HEK293 (cell line): ENCODE measurements at regions not wholly inside any gene's neighbourhood (a gene's known extent, or its start where the extent isn't known, plus 50 kb on each side); places are given as distances from the start of the nearest gene placed in this dataset.
"Not testable (repeated sequence)": the region's sequence is repeated elsewhere in the genome, so short reads cannot be mapped to it uniquely, and the experiment has no call there.

Experiments used
- CTCF ChIA-PET: fragments of 350-600 bp; formaldehyde crosslinking; extraction: SDS; loops from one replicate; lab custom pipeline; 2021; ENCODE audit warnings: antibody characterized with exemption; lab: Yijun Ruan, JAX
- POLR2A ChIA-PET: fragments of 300-600 bp; formaldehyde crosslinking; extraction: SDS; loops from one replicate; lab custom pipeline; 2020; ENCODE audit warnings: antibody characterized with exemption, inconsistent platforms; lab: Yijun Ruan, JAX
- H3K27ac ChIP-seq: fragments of 200-500 bp; sonication (Bioruptor generic); 2 replicates; pipeline ENCODE4 v1.5.1; 2014; ENCODE audit warnings: low read depth, low read length, control low read depth, inconsistent platforms; ENCODE audit errors: extremely low read depth
- H3K36me3 ChIP-seq, 2 experiments: fragments of 200-500 bp in 1 of 2; sonication (Bioruptor generic) in 1 of 2; 1 replicate in 1 of 2; 2 replicates in 1 of 2; pipeline ENCODE4 v1.5.1; 2014 to 2017; ENCODE audit warnings: inconsistent platforms in 2 of 2, low read length in 2 of 2; ENCODE audit not compliant: control insufficient read depth in 2 of 2, insufficient read depth in 1 of 2
- H3K4me1 ChIP-seq: fragments of 200-500 bp; sonication (Bioruptor generic); 2 replicates; pipeline ENCODE4 v1.5.1; 2014; ENCODE audit warnings: mild to moderate bottlenecking, low read length, inconsistent platforms; ENCODE audit not compliant: control insufficient read depth, insufficient read depth
- H3K4me3 ChIP-seq: 2 replicates; pipeline ENCODE4 v1.5.1; 2011; ENCODE audit warnings: low read depth, mild to moderate bottlenecking, control low read depth, low read length, moderate library complexity
- H3K9me3 ChIP-seq: fragments of 200-500 bp; sonication (Bioruptor generic); 2 replicates; pipeline ENCODE4 v1.5.1; 2014; ENCODE audit warnings: low read depth, low read length, inconsistent platforms; ENCODE audit not compliant: control insufficient read depth, insufficient read depth
- ATF2 ChIP-seq: fragments of 450-650 bp; formaldehyde crosslinking; IDR thresholded peaks from 2 replicates; pipeline ENCODE4 v1.5.1; 2016; ENCODE audit warnings: missing biosample characterization, missing genetic modification characterization, low read depth
- BCL11B ChIP-seq: fragments of 450-650 bp; formaldehyde crosslinking; IDR thresholded peaks from 2 replicates; pipeline ENCODE4 v1.5.1; 2016; ENCODE audit warnings: low read depth, missing biosample characterization, missing genetic modification characterization
- ZBTB21 ChIP-seq: fragments of 450-650 bp; formaldehyde crosslinking; IDR thresholded peaks from 2 replicates; pipeline ENCODE4 v1.5.1; 2017; ENCODE audit warnings: missing biosample characterization, missing genetic modification characterization
- ZNF114 ChIP-seq: fragments of 450-650 bp; formaldehyde crosslinking; IDR thresholded peaks from 2 replicates; pipeline ENCODE4 v1.5.0; 2017; ENCODE audit warnings: missing biosample characterization, missing genetic modification characterization
- ZNF133 ChIP-seq: fragments of 450-650 bp; formaldehyde crosslinking; IDR thresholded peaks from 2 replicates; pipeline ENCODE4 v1.5.1; 2016; ENCODE audit warnings: missing biosample characterization, missing genetic modification characterization
- ZNF146 ChIP-seq: fragments of 450-650 bp; formaldehyde crosslinking; IDR thresholded peaks from 2 replicates; pipeline ENCODE4 v1.5.1; 2016; ENCODE audit warnings: missing biosample characterization, missing genetic modification characterization
- ZNF16 ChIP-seq: fragments of 450-650 bp; formaldehyde crosslinking; IDR thresholded peaks from 2 replicates; pipeline ENCODE4 v1.5.1; 2016; ENCODE audit warnings: low read depth, missing biosample characterization, missing genetic modification characterization
- ZNF174 ChIP-seq: fragments of 450-650 bp; formaldehyde crosslinking; IDR thresholded peaks from 2 replicates; pipeline ENCODE4 v1.5.0; 2017; ENCODE audit warnings: missing biosample characterization, mild to moderate bottlenecking, missing genetic modification characterization
- ZNF184 ChIP-seq: fragments of 450-650 bp; IDR thresholded peaks from 2 replicates; pipeline ENCODE4 v1.5.1; 2018; ENCODE audit warnings: missing biosample characterization, mild to moderate bottlenecking, missing genetic modification characterization
- ZNF26 ChIP-seq: fragments of 450-650 bp; formaldehyde crosslinking; IDR thresholded peaks from 2 replicates; pipeline ENCODE4 v1.5.1; 2016; ENCODE audit warnings: missing biosample characterization, missing genetic modification characterization
- ZNF280C ChIP-seq: fragments of 450-650 bp; formaldehyde crosslinking; IDR thresholded peaks from 2 replicates; pipeline ENCODE4 v1.5.1; 2016; ENCODE audit warnings: missing biosample characterization, missing genetic modification characterization
- ZNF341 ChIP-seq: fragments of 450-650 bp; formaldehyde crosslinking; IDR thresholded peaks from 2 replicates; pipeline ENCODE4; 2016; ENCODE audit warnings: low read depth, missing biosample characterization, missing genetic modification characterization
- ZNF394 ChIP-seq: fragments of 450-650 bp; formaldehyde crosslinking; IDR thresholded peaks from 2 replicates; pipeline ENCODE4 v1.5.1; 2016; ENCODE audit warnings: missing biosample characterization, missing genetic modification characterization, mild to moderate bottlenecking, moderate library complexity, borderline replicate concordance
- ZNF433 ChIP-seq: fragments of 450-650 bp; formaldehyde crosslinking; IDR thresholded peaks from 2 replicates; pipeline ENCODE4 v1.5.1; 2016; ENCODE audit warnings: missing biosample characterization, missing genetic modification characterization, low read depth
- ZNF513 ChIP-seq: fragments of 450-650 bp; IDR thresholded peaks from 2 replicates; pipeline ENCODE4 v1.5.1; 2018; ENCODE audit warnings: missing biosample characterization, missing genetic modification characterization
- ZNF518A ChIP-seq: fragments of 450-650 bp; formaldehyde crosslinking; conservative IDR thresholded peaks from 2 replicates; pipeline ENCODE4 v1.5.1; 2016; ENCODE audit warnings: low read depth, missing biosample characterization, missing genetic modification characterization
- ZNF544 ChIP-seq: fragments of 450-650 bp; formaldehyde crosslinking; IDR thresholded peaks from 2 replicates; pipeline ENCODE4 v1.5.0; 2017; ENCODE audit warnings: missing biosample characterization, missing genetic modification characterization
- ZNF843 ChIP-seq: fragments of 450-650 bp; formaldehyde crosslinking; IDR thresholded peaks from 2 replicates; pipeline ENCODE4 v1.5.1; 2016; ENCODE audit warnings: missing biosample characterization, missing genetic modification characterization

- no peak for TF ChIP-seq ZNF133
- TF ChIP-seq ZNF146 (tag by site-specific recombination), result no peak
- TF ChIP-seq ZNF26 (tag by site-specific recombination), result no peak
- TF ChIP-seq, all 188 proteins: peak for 0
Measured at GRCh38 chr6:153340568-153340967, 209.5 kb upstream of the RGS17 start (continued).

- H3K4me3 ChIP-seq, result no peak overlapping the region
- TF ChIP-seq ZNF146 (tag by site-specific recombination) (no peak), ZNF394 (no peak), ZNF843 (tag by site-specific recombination) (no peak), BCL11B (tag by site-specific recombination) (no peak), ZNF280C (tag by site-specific recombination) (no peak)
- TF ChIP-seq, all 188 proteins: peak for 0
- H3K4me1 ChIP-seq, result no peaks in the 10 kb centered on the region
- no peaks in the 10 kb centered on the region for H3K36me3 ChIP-seq
- no peak overlapping the region for H3K27ac ChIP-seq
- ChIA-PET CTCF (no interaction called here), POLR2A (no interaction called here)
- no peaks in the 10 kb centered on the region for H3K9me3 ChIP-seq
Measured at GRCh38 chr6:153334121-153334520, 203.0 kb upstream of the RGS17 start.

- CTCF ChIA-PET, H3K9me3 ChIP-seq, POLR2A ChIA-PET, H3K36me3 ChIP-seq, H3K4me1 ChIP-seq, H3K4me3 ChIP-seq, H3K27ac ChIP-seq: not testable (repeated sequence)
Measured at GRCh38 chr6:153331221-153331620, 200.1 kb upstream of the RGS17 start.

GRCh38 chr6:153328194-153328593, 197.1 kb upstream of the RGS17 start:
- Histone ChIP-seq H3K4me1 (no peaks in the 10 kb centered on the region), H3K9me3 (no peaks in the 10 kb centered on the region), H3K27ac (no peak overlapping the region), H3K4me3 (no peak overlapping the region), H3K36me3 (no peaks in the 10 kb centered on the region)
- ChIA-PET POLR2A (no interaction called here), CTCF (no interaction called here)
- TF ChIP-seq ZBTB21 (no peak), ZNF114 (tag by site-specific recombination) (no peak), ZNF174 (tag by site-specific recombination) (no peak), ZNF16 (tag by site-specific recombination) (no peak), ATF2 (tag by site-specific recombination) (no peak), ZNF518A (tag by site-specific recombination) (no peak), ZNF341 (tag by site-specific recombination) (no peak), ZNF544 (tag by site-specific recombination) (no peak), ZNF184 (tag by site-specific recombination) (no peak), ZNF513 (tag by site-specific recombination) (no peak), ZNF433 (tag by site-specific recombination) (no peak)
